PC-3 (cell line): ENCODE measurements at regions not wholly inside any gene's neighbourhood (a gene's known extent, or its start where the extent isn't known, plus 50 kb on each side); places are given as distances from the start of the nearest gene placed in this dataset.

Experiments
- ATAC-seq: fragments of 200-7000 bp; cut with Tn5 transposase; 2 replicates; pipeline ENCODE4 v1.9.1; 2020; ENCODE audit warnings: mild to moderate bottlenecking, moderate library complexity
- BruUV-seq: library from RNA; stranded (reverse); fragments of 400-500 nt; replicated peaks from 2 replicates; lab custom pipeline; 2021; lab: Mats Ljungman, UMichigan
- CTCF ChIA-PET: fragments of 300-600 bp; sonication (Branson Sonifier 250); formaldehyde crosslinking; loops from one replicate; lab custom pipeline; 2022; ENCODE audit warnings: antibody characterized with exemption; lab: Charles Lee
- POLR2A ChIA-PET: fragments of 300-600 bp; sonication (Branson Sonifier 250); formaldehyde crosslinking; loops from one replicate; lab custom pipeline; 2022; ENCODE audit warnings: antibody characterized with exemption; ENCODE audit not compliant: unreplicated experiment; lab: Charles Lee
- DNase-seq: peaks from one replicate; pipeline ENCODE4 v3.0.0-alpha.2; 2015
- H2AFZ ChIP-seq: fragments of 300-600 bp; sonication (generic); 2 replicates; pipeline ENCODE4 v1.6.0; 2016; ENCODE audit warnings: antibody characterized with exemption, low read length
- H3F3A ChIP-seq: fragments of 300-600 bp; sonication (generic); one replicate; pipeline ENCODE4 v1.6.0; 2017; ENCODE audit warnings: antibody characterized with exemption, low read length, control low read depth, mild to moderate bottlenecking; ENCODE audit not compliant: unreplicated experiment
- H3K27ac ChIP-seq: fragments of 300-600 bp; sonication (generic); 2 replicates; pipeline ENCODE4 v1.5.1; 2016; ENCODE audit warnings: mild to moderate bottlenecking, low read length
- H3K27me3 ChIP-seq: fragments of 300-600 bp; sonication (generic); 2 replicates; pipeline ENCODE4 v1.6.1; 2016; ENCODE audit warnings: low read length, mixed read lengths
- H3K36me3 ChIP-seq: fragments of 300-600 bp; sonication (generic); 2 replicates; pipeline ENCODE4 v1.6.1; 2016; ENCODE audit warnings: low read depth, mixed run types, low read length, mixed read lengths
- H3K4me1 ChIP-seq: fragments of 300-600 bp; sonication (generic); 2 replicates; pipeline ENCODE4 v1.5.1; 2016; ENCODE audit warnings: low read length; ENCODE audit not compliant: insufficient read depth
- H3K4me2 ChIP-seq: fragments of 300-600 bp; sonication (generic); 2 replicates; pipeline ENCODE4 v1.6.0; 2016; ENCODE audit warnings: low read length
- H3K4me3 ChIP-seq: fragments of 300-600 bp; sonication (generic); 2 replicates; pipeline ENCODE4 v1.5.1; 2016; ENCODE audit warnings: mild to moderate bottlenecking, low read length, mixed read lengths
- H3K79me2 ChIP-seq: fragments of 300-600 bp; sonication (generic); 2 replicates; pipeline ENCODE4 v1.6.1; 2017; ENCODE audit warnings: low read length, mixed read lengths
- H3K9ac ChIP-seq: fragments of 300-600 bp; sonication (generic); 2 replicates; pipeline ENCODE4 v1.6.0; 2016; ENCODE audit warnings: mild to moderate bottlenecking, low read length
- H3K9me2 ChIP-seq: fragments of 300-600 bp; sonication (generic); replicated peaks from 2 replicates; pipeline ENCODE4 v1.6.1; 2016; ENCODE audit warnings: mixed run types, low read length, mixed read lengths
- H3K9me3 ChIP-seq: fragments of 300-600 bp; sonication (generic); 2 replicates; pipeline ENCODE4 v1.6.1; 2016; ENCODE audit warnings: low read length, mixed read lengths
- H4K20me1 ChIP-seq: fragments of 300-600 bp; sonication (generic); 2 replicates; pipeline ENCODE4 v1.6.1; 2016; ENCODE audit warnings: low read length, mixed read lengths
- EZH2 ChIP-seq: fragments of 300-600 bp; sonication (generic); IDR thresholded peaks from one replicate; pipeline ENCODE4 v1.6.1; 2017; ENCODE audit warnings: antibody characterized with exemption, mild to moderate bottlenecking, low read length; ENCODE audit not compliant: unreplicated experiment
- EZH2phosphoT487 ChIP-seq: fragments of 300-600 bp; sonication (generic); IDR thresholded peaks from 2 replicates; pipeline ENCODE4 v1.6.1; 2018; ENCODE audit warnings: mild to moderate bottlenecking, antibody characterized with exemption, low read length, borderline replicate concordance
- intact Hi-C: fragments of 100-400 bp; cut with micrococcal nuclease; formaldehyde crosslinking; loops from 2 replicates; pipeline ENCODE4 v1.9.0; 2023
- TF ChIP-seq, protein P1 (sequence below): fragments of 300-600 bp; sonication (generic); conservative IDR thresholded peaks from 2 replicates; pipeline ENCODE4 v1.5.1; 2017; ENCODE audit warnings: antibody characterized with exemption, low read depth, mild to moderate bottlenecking, low read length

DNA sequence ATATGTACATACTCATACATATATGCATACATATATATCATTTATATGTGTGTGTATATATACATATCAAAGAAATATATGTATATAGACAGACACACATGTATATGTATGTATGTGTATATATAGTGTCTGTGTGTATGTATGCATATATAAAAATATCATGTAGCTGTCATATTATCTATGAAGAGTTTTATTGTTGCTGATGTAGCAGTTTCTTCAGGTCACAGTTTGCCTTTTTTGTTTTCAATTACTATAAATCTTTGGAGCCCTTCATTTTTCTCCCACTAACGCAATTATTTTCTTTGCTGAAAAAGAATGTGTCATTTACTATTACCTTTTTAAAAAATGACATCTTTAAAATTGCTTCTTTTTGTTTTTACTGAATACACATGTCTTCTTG lies 904.5 kb downstream of the PLA2G4A start:
- no peak overlapping the region for H3K4me3 ChIP-seq
- H3K9me3 ChIP-seq, result no peaks in the 10 kb centered on the region
- H3K9ac ChIP-seq, result no peak overlapping the region
- no TSS peak for BruUV-seq
- no peaks in the 10 kb centered on the region for H3K27me3 ChIP-seq
- no peak overlapping the region for H3K27ac ChIP-seq
- H4K20me1 ChIP-seq, result no peaks in the 10 kb centered on the region
- no peak overlapping the region for H3K4me2 ChIP-seq
- DNase-seq, result no peak
- no peaks in the 10 kb centered on the region for H3K36me3 ChIP-seq
- no peaks in the 10 kb centered on the region for H3K9me2 ChIP-seq
- intact Hi-C loops, result no loop called here
- ChIA-PET POLR2A (no interaction called here), CTCF (no interaction called here)
- H3K79me2 ChIP-seq, result no peaks in the 10 kb centered on the region
- H2AFZ ChIP-seq, result no peak overlapping the region
- ATAC-seq, result no peak
- TF ChIP-seq EZH2 (no peak), EZH2phosphoT487 (no peak)
- TF ChIP-seq, protein P1, sequence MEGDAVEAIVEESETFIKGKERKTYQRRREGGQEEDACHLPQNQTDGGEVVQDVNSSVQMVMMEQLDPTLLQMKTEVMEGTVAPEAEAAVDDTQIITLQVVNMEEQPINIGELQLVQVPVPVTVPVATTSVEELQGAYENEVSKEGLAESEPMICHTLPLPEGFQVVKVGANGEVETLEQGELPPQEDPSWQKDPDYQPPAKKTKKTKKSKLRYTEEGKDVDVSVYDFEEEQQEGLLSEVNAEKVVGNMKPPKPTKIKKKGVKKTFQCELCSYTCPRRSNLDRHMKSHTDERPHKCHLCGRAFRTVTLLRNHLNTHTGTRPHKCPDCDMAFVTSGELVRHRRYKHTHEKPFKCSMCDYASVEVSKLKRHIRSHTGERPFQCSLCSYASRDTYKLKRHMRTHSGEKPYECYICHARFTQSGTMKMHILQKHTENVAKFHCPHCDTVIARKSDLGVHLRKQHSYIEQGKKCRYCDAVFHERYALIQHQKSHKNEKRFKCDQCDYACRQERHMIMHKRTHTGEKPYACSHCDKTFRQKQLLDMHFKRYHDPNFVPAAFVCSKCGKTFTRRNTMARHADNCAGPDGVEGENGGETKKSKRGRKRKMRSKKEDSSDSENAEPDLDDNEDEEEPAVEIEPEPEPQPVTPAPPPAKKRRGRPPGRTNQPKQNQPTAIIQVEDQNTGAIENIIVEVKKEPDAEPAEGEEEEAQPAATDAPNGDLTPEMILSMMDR, result no peak
- no peaks in the 10 kb centered on the region for H3F3A ChIP-seq
- no peaks in the 10 kb centered on the region for H3K4me1 ChIP-seq

DNA sequence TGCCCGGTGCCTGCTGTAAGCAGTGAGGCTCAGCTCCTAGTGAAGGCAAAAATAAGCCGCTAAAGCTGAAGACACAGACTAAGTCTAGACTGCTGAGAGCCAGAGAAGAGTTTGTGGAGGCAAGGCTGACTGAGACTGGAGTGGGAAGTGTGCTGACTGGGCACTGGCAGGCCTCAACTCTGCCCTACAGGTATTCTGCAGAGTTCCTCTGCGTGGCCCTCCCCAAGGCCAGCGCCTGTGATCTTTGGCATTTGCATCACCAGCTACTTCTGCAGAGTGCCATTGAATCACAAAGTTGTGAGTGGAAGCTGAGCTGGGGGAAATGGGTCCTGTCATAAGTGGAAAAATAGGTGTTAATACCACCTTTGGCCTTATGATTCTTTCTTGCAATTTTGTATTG lies 905.7 kb downstream of the PLA2G4A start:
- Histone ChIP-seq H3K9ac (no peak overlapping the region), H3K4me3 (no peak overlapping the region), H3K36me3 (no peaks in the 10 kb centered on the region), H3K9me3 (no peaks in the 10 kb centered on the region), H3K79me2 (no peaks in the 10 kb centered on the region), H3K4me2 (no peak overlapping the region), H3K27me3 (no peaks in the 10 kb centered on the region), H3K27ac (no peak overlapping the region), H3K4me1 (no peaks in the 10 kb centered on the region), H3K9me2 (no peaks in the 10 kb centered on the region), H4K20me1 (no peaks in the 10 kb centered on the region), H2AFZ (no peak overlapping the region), H3F3A (no peaks in the 10 kb centered on the region)
- CTCF ChIA-PET, result no interaction called here
- DNase-seq (no peak), ATAC-seq (no peak)
- no TSS peak for BruUV-seq
- no peak for TF ChIP-seq EZH2phosphoT487
- no peak for TF ChIP-seq EZH2
- TF ChIP-seq, protein P1, result no peak
- intact Hi-C loops, result no loop called here
- POLR2A ChIA-PET, result no interaction called here

DNA sequence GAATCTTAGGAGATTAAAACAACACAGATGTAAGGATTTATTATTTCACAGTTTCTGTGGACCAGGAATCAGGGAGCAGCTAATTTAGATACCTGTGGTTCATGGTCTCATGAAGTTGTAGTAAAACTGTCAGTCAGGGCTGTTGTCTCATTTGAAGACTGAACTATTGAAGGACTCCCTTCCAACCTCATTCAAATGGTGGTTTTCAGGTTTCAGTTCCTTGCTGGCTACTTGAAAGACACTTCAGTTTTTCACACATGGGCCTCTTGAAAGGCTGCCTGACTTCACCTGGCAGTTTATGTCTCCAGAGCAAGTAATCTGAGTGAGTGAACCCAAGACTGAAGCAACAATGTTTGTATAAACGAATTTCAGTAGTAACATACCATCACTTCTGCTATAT lies 915.9 kb downstream of the PLA2G4A start:
- Histone ChIP-seq H3K4me2 (no peak overlapping the region), H3F3A (no peaks in the 10 kb centered on the region), H2AFZ (no peak overlapping the region), H3K79me2 (no peaks in the 10 kb centered on the region), H3K4me3 (no peak overlapping the region), H3K27ac (no peak overlapping the region), H3K4me1 (no peaks in the 10 kb centered on the region), H3K27me3 (no peaks in the 10 kb centered on the region), H3K9ac (no peak overlapping the region), H4K20me1 (no peaks in the 10 kb centered on the region), H3K9me3 (no peaks in the 10 kb centered on the region), H3K36me3 (no peaks in the 10 kb centered on the region), H3K9me2 (no peaks in the 10 kb centered on the region)
- ChIA-PET POLR2A (no interaction called here), CTCF (no interaction called here)
- no peak for DNase-seq
- TF ChIP-seq EZH2phosphoT487, result no peak
- TF ChIP-seq, protein P1, result no peak
- no peak for TF ChIP-seq EZH2
- no peak for ATAC-seq
- intact Hi-C loops, result no loop called here
- BruUV-seq, result no TSS peak
